SU-DHL-6 (cell line): ENCODE measurements at regions not wholly inside any gene's neighbourhood (a gene's known extent, or its start where the extent isn't known, plus 50 kb on each side); places are given as distances from the start of the nearest gene placed in this dataset.

Source experiments
- CTCF ChIP-seq: fragments of 200-600 bp; sonication (generic); IDR thresholded peaks from one replicate; pipeline ENCODE4 v1.5.1; 2017; ENCODE audit warnings: antibody characterized with exemption, mild to moderate bottlenecking, low read length, moderate library complexity; ENCODE audit not compliant: insufficient read depth, poor library complexity, severe bottlenecking
- EZH2phosphoT487 ChIP-seq: fragments of 200-600 bp; sonication (generic), shearing (Covaris generic); conservative IDR thresholded peaks from 2 replicates; pipeline ENCODE4 v1.6.1; 2018; ENCODE audit warnings: mild to moderate bottlenecking, antibody characterized with exemption, low read length, moderate library complexity, mixed read lengths

- no peak for TF ChIP-seq EZH2phosphoT487
- no peak for TF ChIP-seq CTCF
Observed at GRCh38 chr2:19189391-19189790, 169.0 kb downstream of the OSR1 start.
